OCI-LY7 (cell line): ENCODE measurements at regions not wholly inside any gene's neighbourhood (a gene's known extent, or its start where the extent isn't known, plus 50 kb on each side); places are given as distances from the start of the nearest gene placed in this dataset.

ENCODE experiments used
- BruUV-seq: library from RNA; stranded (reverse); fragments of 400-500 nt; replicated peaks from 2 replicates; lab custom pipeline; 2021; lab: Mats Ljungman, UMichigan
- CTCF ChIA-PET: fragments of 300-600 bp; sonication (Branson Sonifier 250); formaldehyde crosslinking; loops from one replicate; lab custom pipeline; 2022; ENCODE audit warnings: antibody characterized with exemption; ENCODE audit not compliant: unreplicated experiment; lab: Charles Lee
- POLR2A ChIA-PET: fragments of 300-600 bp; sonication (Branson Sonifier 250); formaldehyde crosslinking; loops from one replicate; lab custom pipeline; 2022; ENCODE audit warnings: antibody characterized with exemption; lab: Charles Lee
- DNase-seq: peaks from one replicate; pipeline ENCODE4 v3.0.0-alpha.2; 2015; ENCODE audit warnings: low spot score
- H2AFZ ChIP-seq: fragments of 200-600 bp; sonication (generic), shearing (Covaris generic); 2 replicates; pipeline ENCODE4 v1.6.1; 2014; ENCODE audit warnings: mild to moderate bottlenecking, antibody characterized with exemption, low read length, moderate library complexity
- H3K27ac ChIP-seq: fragments of 200-600 bp; sonication (generic); 2 replicates; pipeline ENCODE4 v1.5.1; 2014; ENCODE audit warnings: mixed run types, low read depth, mild to moderate bottlenecking, moderate library complexity, low read length, inconsistent platforms; ENCODE audit not compliant: poor library complexity, severe bottlenecking
- H3K36me3 ChIP-seq: fragments of 200-600 bp; sonication (generic); 2 replicates; pipeline ENCODE4 v1.6.1; 2014; ENCODE audit warnings: mild to moderate bottlenecking, antibody characterized with exemption, low read length, moderate library complexity, mixed read lengths; ENCODE audit not compliant: insufficient read depth
- H3K4me1 ChIP-seq: fragments of 200-600 bp; sonication (generic); 2 replicates; pipeline ENCODE4 v1.5.1; 2014; ENCODE audit warnings: mild to moderate bottlenecking, low read length; ENCODE audit not compliant: insufficient read depth, poor library complexity, severe bottlenecking
- H3K4me2 ChIP-seq: fragments of 200-600 bp; sonication (generic); 2 replicates; pipeline ENCODE4 v1.6.1; 2014; ENCODE audit warnings: mild to moderate bottlenecking, low read length
- H3K4me3 ChIP-seq: fragments of 200-600 bp; sonication (generic); 2 replicates; pipeline ENCODE4 v1.5.1; 2014; ENCODE audit warnings: mild to moderate bottlenecking, low read depth, low read length; ENCODE audit not compliant: poor library complexity, severe bottlenecking
- H3K79me2 ChIP-seq: fragments of 200-600 bp; sonication (generic); 2 replicates; pipeline ENCODE4 v1.6.1; 2016; ENCODE audit warnings: low read depth, mild to moderate bottlenecking, low read length, moderate library complexity, mixed read lengths; ENCODE audit not compliant: insufficient read depth
- H3K9me2 ChIP-seq: fragments of 200-600 bp; sonication (generic); 2 replicates; pipeline ENCODE4 v1.6.1; 2016; ENCODE audit warnings: mild to moderate bottlenecking, low read length, mixed read lengths; ENCODE audit not compliant: insufficient read depth
- H3K9me3 ChIP-seq: fragments of 200-600 bp; sonication (generic); 2 replicates; pipeline ENCODE4 v1.6.1; 2014; ENCODE audit warnings: mild to moderate bottlenecking, mixed run types, low read length, mixed read lengths
- H4K20me1 ChIP-seq: fragments of 200-600 bp; sonication (generic); 2 replicates; pipeline ENCODE4 v1.6.1; 2014; ENCODE audit warnings: mild to moderate bottlenecking, antibody characterized with exemption, low read length, moderate library complexity, mixed read lengths; ENCODE audit not compliant: insufficient read depth
- CTCF ChIP-seq: fragments of 200-600 bp; sonication (generic); conservative IDR thresholded peaks from 2 replicates; pipeline ENCODE4 v1.5.1; 2014; ENCODE audit warnings: mild to moderate bottlenecking, antibody characterized with exemption, low read length, moderate library complexity, mixed read lengths
- EZH2phosphoT487 ChIP-seq: fragments of 200-600 bp; sonication (generic); IDR thresholded peaks from 2 replicates; pipeline ENCODE4 v1.6.1; 2018; ENCODE audit warnings: low read depth, borderline replicate concordance, mild to moderate bottlenecking, mixed run types, antibody characterized with exemption, low read length, moderate library complexity, mixed read lengths
- intact Hi-C: fragments of 100-400 bp; cut with micrococcal nuclease; formaldehyde crosslinking; loops from one replicate; pipeline ENCODE4 v1.10.0; 2022; ENCODE audit not compliant: unreplicated experiment

- POLR2A ChIA-PET, result no interaction called here
- Histone ChIP-seq H3K79me2 (no peaks in the 10 kb centered on the region), H3K4me1 (no peaks in the 10 kb centered on the region), H4K20me1 (no peaks in the 10 kb centered on the region), H3K9me3 (no peaks in the 10 kb centered on the region), H3K4me2 (no peak overlapping the region), H2AFZ (no peak overlapping the region), H3K9me2 (no peaks in the 10 kb centered on the region), H3K27ac (no peak overlapping the region), H3K36me3 (no peaks in the 10 kb centered on the region), H3K4me3 (no peak overlapping the region)
- no peak for DNase-seq
- intact Hi-C loops, result no loop called here
- CTCF ChIA-PET, result no interaction called here
- no TSS peak for BruUV-seq
- TF ChIP-seq CTCF, result no peak
- TF ChIP-seq EZH2phosphoT487, result no peak
Observed at GRCh38 chr5:84518370-84518769, 133.7 kb upstream of the EDIL3 start.

- Histone ChIP-seq H4K20me1 (no peaks in the 10 kb centered on the region), H3K79me2 (no peaks in the 10 kb centered on the region), H3K4me2 (no peak overlapping the region), H3K4me1 (no peaks in the 10 kb centered on the region), H3K9me2 (no peaks in the 10 kb centered on the region), H3K9me3 (no peaks in the 10 kb centered on the region), H2AFZ (no peak overlapping the region), H3K36me3 (no peaks in the 10 kb centered on the region), H3K4me3 (no peak overlapping the region), H3K27ac (no peak overlapping the region)
- DNase-seq, result no peak
- ChIA-PET POLR2A (no interaction called here), CTCF (no interaction called here)
- TF ChIP-seq EZH2phosphoT487, result no peak
- no peak for TF ChIP-seq CTCF
- intact Hi-C loops, result no loop called here
- BruUV-seq, result no TSS peak
Observed at GRCh38 chr5:84506625-84507024, 121.9 kb upstream of the EDIL3 start.

GRCh38 chr5:84494453-84494852 is 109.8 kb upstream of the EDIL3 start:
- TF ChIP-seq EZH2phosphoT487, result no peak
- TF ChIP-seq CTCF, result no peak
- Histone ChIP-seq H3K4me2 (no peak overlapping the region), H3K4me3 (no peak overlapping the region), H3K27ac (no peak overlapping the region), H3K79me2 (no peaks in the 10 kb centered on the region), H4K20me1 (no peaks in the 10 kb centered on the region), H3K9me3 (no peaks in the 10 kb centered on the region), H3K9me2 (no peaks in the 10 kb centered on the region), H2AFZ (no peak overlapping the region), H3K4me1 (no peaks in the 10 kb centered on the region), H3K36me3 (no peaks in the 10 kb centered on the region)
- intact Hi-C loops, result no loop called here
- no TSS peak for BruUV-seq
- DNase-seq, result no peak
- ChIA-PET POLR2A (no interaction called here), CTCF (no interaction called here)
